ENCODE measurements at regions not wholly inside any gene's neighbourhood (a gene's known extent, or its start where the extent isn't known, plus 50 kb on each side); places are given as distances from the start of the nearest gene placed in this dataset.

DNA sequence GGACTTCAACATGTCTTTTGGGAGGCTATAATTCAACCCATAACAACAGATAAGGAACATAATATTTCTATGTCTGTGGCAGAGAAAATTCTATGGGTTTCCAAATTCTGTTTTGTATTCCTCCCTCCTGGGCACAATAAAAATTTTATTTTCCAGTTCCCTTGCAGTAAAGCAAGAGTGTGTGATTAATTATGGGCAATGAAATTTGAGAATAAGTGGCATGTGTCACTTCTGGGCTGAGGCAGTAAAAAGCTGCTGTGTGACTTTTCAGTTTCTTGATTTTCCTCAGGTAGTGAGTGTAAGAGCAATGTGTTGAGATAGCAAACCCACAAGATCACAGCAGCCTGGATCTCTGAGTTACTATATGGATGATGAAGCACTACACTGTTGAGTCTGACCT, 216.4 kb downstream of the MEIS1 start:
- Histone ChIP-seq H3K4me1 (no peaks in the 10 kb centered on the region), H3K9me3 (no peaks in the 10 kb centered on the region), H3K36me3 (replicated peaks in 1 of 2; ENCODE audit: insufficient read depth in 1 of 2, low read depth in 2 of 2) (no peaks in the 10 kb centered on the region), H3K27ac (no peak overlapping the region), H3K27me3 (no peaks in the 10 kb centered on the region), H3K4me3 (no peak overlapping the region)
- TF ChIP-seq CTCF (IDR thresholded peaks at IDR 0.05) (no peak), POLR2A (IDR thresholded peaks at IDR 0.05) (no peak)
- DNase-seq (no peak), ATAC-seq (no peak)
- intact Hi-C loops (cut with DNase I): no loop called here

GRCh38 chr2:66660804-66661203, 225.9 kb downstream of the MEIS1 start:
- intact Hi-C loops (cut with DNase I): no loop called here
- Histone ChIP-seq H3K36me3 (replicated peaks in 1 of 2; ENCODE audit: insufficient read depth in 1 of 2, low read depth in 2 of 2) (no peaks in the 10 kb centered on the region), H3K4me3 (no peak overlapping the region), H3K27ac (no peak overlapping the region), H3K27me3 (no peaks in the 10 kb centered on the region), H3K4me1 (no peaks in the 10 kb centered on the region), H3K9me3 (no peaks in the 10 kb centered on the region)
- DNase-seq (no peak), ATAC-seq (no peak)
- no peak for TF ChIP-seq CTCF (IDR thresholded peaks at IDR 0.05)
- TF ChIP-seq POLR2A (IDR thresholded peaks at IDR 0.05): no peak

GRCh38 chr2:66661253-66662173, 226.6 kb downstream of the MEIS1 start:
- H3K27me3 ChIP-seq: no peaks in the 10 kb centered on the region
- H3K9me3 ChIP-seq: no peaks in the 10 kb centered on the region
- H3K4me1 ChIP-seq: no peaks in the 10 kb centered on the region
- no peak overlapping the region for H3K4me3 ChIP-seq
- TF ChIP-seq CTCF (IDR thresholded peaks at IDR 0.05): no peak
- TF ChIP-seq POLR2A (IDR thresholded peaks at IDR 0.05): no peak
- intact Hi-C loops (cut with DNase I): no loop called here
- H3K27ac ChIP-seq: no peak overlapping the region
- 72 to 86% methylated on average over 7 to 10 of the region's 10 CpGs for WGBS, 2 donors
- DNase-seq (no peak), ATAC-seq (no peak)
- H3K36me3 ChIP-seq (replicated peaks in 1 of 2; ENCODE audit: insufficient read depth in 1 of 2, low read depth in 2 of 2): no peaks in the 10 kb centered on the region

DNA sequence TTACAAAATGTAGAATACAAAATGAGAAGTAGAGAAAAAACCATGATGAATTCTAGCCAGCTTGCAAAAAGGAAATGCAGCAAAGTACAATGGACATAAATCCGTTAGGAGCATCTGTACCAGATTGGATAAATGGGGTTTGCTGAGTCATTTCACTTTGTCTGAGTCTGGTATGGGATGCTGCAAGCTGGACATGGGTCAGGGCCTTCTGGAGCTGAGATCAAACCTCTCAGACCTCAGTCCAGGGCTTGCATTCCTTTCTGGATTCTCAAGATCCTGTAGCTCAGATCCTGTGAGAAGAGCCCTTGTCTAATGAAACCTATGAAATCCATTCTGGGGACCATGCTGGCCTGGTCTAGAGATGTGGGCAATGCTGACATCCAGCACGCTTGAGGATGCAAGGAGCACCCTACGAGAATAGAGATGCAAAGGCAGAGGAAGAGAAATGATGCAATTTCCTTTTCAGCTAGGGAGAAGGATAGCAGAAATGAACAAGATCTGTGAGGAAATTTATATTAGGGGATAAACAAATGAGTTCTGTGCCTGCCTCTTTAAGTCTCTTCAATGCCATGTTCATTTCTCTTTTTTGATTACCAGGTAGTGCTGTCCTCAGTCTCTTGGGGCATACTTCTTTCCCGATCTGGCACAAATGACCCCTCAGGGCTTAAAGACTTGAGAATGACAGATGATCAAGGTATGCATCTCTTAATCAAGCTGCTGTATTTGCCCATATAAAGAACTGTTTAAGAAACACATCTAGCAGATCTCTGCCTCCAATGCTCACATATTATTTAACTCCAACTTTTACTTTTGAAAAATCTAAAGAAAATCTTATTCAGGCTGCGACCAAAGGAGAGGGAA, 230.4 kb downstream of the MEIS1 start:
- 63 to 86% methylated on average over 5 of the region's 5 CpGs for WGBS, 2 donors
- ATAC-seq: no peak
- H3K4me3 ChIP-seq: no peak overlapping the region
- H3K27ac ChIP-seq: no peak overlapping the region
- H3K27me3 ChIP-seq: no peaks in the 10 kb centered on the region
- no peaks in the 10 kb centered on the region for H3K4me1 ChIP-seq
- H3K36me3 ChIP-seq (replicated peaks in 1 of 2; ENCODE audit: insufficient read depth in 1 of 2, low read depth in 2 of 2): no peaks in the 10 kb centered on the region
- no peaks in the 10 kb centered on the region for H3K9me3 ChIP-seq
- intact Hi-C loops (cut with DNase I): no loop called here
- DNase-seq: no peak
- TF ChIP-seq CTCF (IDR thresholded peaks at IDR 0.05): no peak
- TF ChIP-seq POLR2A (IDR thresholded peaks at IDR 0.05): no peak
